HG03108 (cell line): ENCODE measurements at regions not wholly inside any gene's neighbourhood (a gene's known extent, or its start where the extent isn't known, plus 50 kb on each side); places are given as distances from the start of the nearest gene placed in this dataset.

Experiments
- ATAC-seq: cut with Tn5 transposase; IDR thresholded peaks from one replicate; pipeline ENCODE4 v1.9.1; 2021; ENCODE audit warnings: moderate library complexity; ENCODE audit not compliant: unreplicated experiment

GRCh38 chr18:77969972-77970371 is 720.3 kb downstream of the GALR1 start:
- no peak for ATAC-seq

- ATAC-seq = no peak
Measured at GRCh38 chr18:77970814-77971213, 721.2 kb downstream of the GALR1 start.

DNA sequence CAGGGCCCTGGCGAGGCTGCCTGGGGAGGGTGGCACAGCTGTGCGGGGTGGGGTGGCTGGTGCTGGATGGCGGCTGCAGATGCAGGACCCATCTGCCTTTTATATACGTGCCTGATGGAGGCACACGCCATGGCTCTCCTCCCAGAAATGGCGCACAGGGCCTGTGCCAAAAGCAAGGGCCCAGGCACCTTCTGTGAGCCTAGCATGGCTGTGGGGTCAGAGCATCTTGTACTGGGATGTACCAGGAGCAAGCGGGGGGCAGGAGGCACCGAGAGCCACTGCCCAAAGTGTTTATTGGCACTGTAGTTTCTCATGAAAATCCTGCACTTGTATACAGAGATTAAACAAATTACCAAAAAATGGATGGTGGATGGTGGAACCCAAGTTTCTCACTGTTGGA is 724.1 kb downstream of the GALR1 start:
- ATAC-seq = no peak

- ATAC-seq = no peak
Measured at GRCh38 chr18:77974329-77974728, 724.7 kb downstream of the GALR1 start.

GRCh38 chr18:77977331-77977730 is 727.7 kb downstream of the GALR1 start:
- no peak for ATAC-seq

GRCh38 chr18:77980275-77980674 is 730.6 kb downstream of the GALR1 start:
- ATAC-seq = no peak

- no peak for ATAC-seq
Measured at GRCh38 chr18:77981874-77982273, 732.2 kb downstream of the GALR1 start.

DNA sequence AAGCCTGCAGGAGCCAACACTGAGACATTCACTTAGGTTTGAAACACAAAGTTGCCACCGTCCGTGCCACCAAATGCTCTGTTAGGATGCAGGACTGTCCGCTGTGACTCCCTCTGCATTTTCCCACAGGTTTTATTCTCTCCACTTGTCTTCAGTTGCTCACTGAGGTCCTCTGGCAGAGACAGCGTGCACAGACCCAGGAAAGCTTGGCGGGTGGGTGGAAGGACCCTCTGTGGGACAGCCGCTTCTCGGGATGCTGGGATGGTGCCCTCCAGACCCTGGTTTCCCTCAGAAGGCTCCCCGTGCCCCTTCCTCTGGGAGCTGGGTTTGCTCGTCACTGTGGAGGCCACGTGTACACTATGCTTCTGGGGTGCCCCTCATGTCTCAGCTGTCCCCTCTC is 733.6 kb downstream of the GALR1 start:
- no peak for ATAC-seq

DNA sequence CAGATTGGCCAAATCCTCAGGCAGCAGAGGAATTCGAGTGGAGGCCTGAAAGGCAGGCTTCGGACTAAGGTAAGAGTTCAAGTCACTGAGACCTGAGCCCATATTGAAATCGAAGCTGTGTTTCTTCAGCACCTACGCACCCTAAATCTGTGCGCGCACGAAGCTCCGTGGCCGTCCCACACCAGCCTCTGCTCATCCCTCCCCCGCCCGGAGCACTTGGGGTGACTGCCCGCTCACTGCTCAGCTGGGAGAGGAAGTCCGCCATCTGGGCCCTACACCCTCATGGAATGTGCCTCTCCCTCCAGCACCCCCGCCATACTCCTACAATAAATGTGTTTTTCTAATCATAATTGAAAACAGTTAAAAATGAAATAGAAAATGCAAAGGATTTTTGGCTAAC is 734.5 kb downstream of the GALR1 start:
- no peak for ATAC-seq

- no peak for ATAC-seq
Measured at GRCh38 chr18:77984833-77985232, 735.2 kb downstream of the GALR1 start.

DNA sequence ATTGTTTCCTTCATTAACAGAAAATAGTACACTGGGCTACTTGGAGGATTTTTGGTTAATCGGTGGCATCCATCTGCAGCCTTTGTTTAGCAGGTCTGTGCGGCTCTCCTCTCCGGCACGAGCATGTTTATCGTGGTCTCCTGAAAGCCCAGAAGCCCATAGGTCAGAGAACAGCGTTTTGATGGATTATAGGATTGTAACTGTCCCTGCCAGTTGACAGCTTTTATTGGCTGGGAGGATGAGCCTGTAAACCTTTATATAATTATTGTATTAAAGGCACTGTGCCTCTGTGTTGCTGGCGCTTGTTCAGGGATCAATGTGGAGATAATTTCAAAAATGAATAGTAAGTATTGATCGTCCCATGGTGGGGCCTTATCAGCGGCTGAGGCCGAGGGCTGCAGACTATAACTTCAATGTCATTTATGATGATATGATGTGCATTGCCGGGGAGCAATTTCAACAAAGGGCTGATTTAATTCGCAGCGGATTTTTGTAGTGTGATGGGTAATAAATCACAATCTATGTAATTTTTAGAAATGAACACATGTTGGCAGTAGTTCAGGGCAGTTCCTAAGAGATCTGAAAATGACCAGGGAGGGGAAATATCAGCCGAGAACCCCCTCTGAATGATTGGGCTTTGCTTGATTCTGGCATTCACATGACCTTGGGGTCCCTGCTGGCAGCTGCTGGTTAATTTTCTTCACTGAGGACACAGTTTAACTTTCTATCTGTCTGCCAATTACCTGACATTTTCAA is 736.1 kb downstream of the GALR1 start:
- no peak for ATAC-seq

- ATAC-seq = no peak
Measured at GRCh38 chr18:77990131-77990530, 740.5 kb downstream of the GALR1 start.

DNA sequence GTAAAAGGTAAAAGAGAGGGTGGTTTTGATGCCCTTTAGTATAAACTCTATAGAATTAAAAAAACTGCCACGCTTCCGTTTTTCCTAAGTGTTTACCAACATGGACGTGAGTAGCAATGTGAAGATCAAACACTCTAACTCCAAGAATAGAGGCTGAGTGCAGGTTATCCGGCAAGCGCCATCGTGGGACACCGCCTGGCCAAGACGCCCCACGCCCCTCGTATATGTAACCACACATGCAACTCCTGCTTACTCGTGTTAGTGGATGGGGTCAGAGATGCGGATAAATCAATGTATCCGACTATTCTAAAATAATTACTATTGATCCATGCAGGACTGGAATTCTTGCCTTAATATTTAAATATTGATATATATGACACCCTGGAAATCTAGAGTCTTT is 741.3 kb downstream of the GALR1 start:
- ATAC-seq = no peak

DNA sequence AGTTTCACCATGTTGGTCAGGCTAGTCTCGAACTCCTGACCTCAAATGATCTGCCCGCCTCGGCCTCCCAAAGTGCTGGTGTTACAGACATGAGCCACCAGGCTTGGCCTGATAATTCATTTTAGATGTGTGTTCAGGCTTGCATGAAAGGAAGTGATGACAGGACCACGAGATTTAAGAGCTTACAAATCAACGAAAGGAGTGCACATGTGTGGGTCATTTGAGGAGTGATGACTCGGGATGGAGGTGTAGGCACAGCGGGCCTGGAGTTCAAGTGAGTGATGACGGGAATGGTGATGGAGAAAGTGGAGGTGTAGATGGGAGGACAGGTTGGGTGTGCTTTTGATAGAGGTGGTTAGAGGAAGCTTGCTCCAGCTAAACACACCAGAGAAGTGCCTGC is 742.4 kb downstream of the GALR1 start:
- no peak for ATAC-seq

DNA sequence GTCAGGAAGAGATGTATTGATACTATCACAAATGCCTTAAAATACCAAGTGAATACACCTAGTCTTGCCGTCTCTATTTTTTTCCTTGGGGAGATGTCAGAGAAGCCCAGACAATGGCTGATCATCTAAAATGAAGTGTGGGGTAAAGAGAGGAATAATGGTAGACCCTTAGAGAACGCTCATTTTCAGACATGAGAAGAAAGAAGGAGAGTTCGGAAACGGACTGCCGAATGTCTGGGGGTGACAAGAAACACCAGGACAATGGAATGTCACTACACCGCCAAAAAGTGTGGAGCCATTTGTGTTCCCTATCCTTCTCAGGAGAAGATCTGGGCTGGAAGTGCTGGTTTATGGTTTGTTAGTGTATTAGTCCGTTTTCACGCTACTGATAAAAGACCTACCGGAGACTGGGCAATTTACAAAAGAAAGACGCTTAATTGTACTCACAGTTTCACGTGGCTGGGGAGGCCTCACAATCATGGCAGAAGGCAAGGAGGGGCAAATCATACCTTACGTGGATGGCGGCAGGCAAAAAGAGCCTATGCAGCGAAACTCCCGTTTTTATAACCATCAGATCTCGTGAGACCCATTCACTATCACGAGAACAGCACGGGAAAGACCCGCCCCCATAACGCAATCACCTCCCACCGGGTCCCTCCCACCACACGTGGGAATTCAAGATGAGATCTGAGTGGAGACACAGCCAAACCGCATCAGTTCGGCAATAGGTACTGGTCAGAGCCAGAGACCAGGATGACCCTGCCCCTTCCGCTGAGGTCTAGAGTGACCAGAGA is 743.7 kb downstream of the GALR1 start:
- ATAC-seq = no peak

GRCh38 chr18:77995593-77995992 is 745.9 kb downstream of the GALR1 start:
- ATAC-seq = no peak

DNA sequence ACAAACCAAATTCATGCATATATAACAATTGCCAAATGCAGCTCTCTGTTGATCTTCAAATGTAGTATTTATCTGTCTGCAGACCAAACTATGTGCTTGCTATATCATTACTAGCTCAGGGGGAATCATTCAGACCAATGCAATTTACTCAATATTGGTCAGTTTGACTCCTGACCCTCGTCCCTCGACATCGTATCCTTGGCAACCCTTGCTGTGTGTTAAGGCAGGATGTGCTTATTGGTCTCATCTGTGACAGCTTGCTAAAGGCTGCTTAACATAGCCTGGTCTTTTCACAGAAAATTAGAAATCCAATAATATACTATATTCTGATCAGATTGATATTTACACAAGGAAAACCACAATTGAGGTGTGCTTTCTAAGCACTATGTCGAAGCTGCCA is 747.1 kb downstream of the GALR1 start:
- ATAC-seq = no peak

- no peak for ATAC-seq
Measured at GRCh38 chr18:78001811-78002210, 752.2 kb downstream of the GALR1 start.

DNA sequence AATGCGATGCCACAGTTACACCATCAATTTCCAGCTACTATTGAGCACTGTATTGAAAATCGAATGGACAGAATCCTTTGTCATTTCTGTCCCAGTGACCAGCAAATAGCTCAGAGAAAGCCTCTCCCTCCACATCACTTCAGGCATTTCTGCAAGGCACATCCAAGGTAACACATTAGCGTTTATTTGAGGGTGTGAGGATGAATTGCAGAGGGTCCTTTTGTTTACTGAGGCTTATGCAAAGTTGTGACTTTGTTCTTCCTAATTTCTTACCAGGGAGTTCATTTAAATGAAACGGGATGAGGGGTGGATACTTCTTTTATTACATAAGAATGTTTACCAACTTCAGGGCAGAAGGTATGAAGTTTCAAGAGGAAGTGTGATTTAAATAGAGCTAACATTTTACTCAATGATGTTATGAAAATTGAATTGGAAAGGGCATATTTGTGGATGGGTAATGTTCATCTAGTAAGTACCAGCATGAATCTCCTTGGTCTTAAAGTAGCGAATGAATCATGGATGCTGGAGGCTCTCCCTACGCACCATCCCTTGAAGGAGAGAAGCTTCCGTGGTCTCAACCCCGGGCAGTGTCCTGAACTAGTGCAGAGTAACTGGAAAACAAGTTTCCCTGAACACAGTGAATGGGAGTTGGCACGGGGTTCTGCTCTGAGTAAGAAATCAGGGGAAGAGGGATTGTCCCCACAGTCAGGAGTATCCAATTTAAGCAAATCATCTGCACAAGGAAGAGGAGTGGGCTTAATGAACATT is 756.5 kb downstream of the GALR1 start:
- ATAC-seq = no peak

- no peak for ATAC-seq
Measured at GRCh38 chr18:78006774-78007260, 757.2 kb downstream of the GALR1 start.

DNA sequence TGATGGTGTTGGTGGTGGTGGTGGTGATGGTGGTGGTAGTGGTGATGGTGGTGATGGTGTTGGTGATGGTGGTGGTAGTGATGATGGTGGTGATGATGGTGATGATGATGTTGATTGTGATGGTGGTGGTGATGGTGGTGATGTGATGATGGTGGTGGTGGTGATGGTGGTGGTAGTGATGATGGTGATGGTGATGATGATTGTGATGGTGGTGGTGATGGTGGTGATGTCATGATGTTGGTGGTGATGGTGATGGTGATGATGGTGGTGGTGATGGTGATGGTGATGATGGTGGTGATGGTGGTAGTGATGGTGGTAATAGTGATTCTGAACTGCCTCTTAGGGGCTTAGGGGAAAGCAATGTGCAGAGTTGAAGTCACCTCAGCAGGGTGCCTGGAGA is 760.7 kb downstream of the GALR1 start:
- ATAC-seq = no peak

GRCh38 chr18:78017869-78018268 is 768.2 kb downstream of the GALR1 start:
- ATAC-seq = no peak
